Muscle layer of duodenum (tissue), 2 donors: ENCODE measurements at regions not wholly inside any gene's neighbourhood (a gene's known extent, or its start where the extent isn't known, plus 50 kb on each side); places are given as distances from the start of the nearest gene placed in this dataset.
"Not testable (repeated sequence)": the region's sequence is repeated elsewhere in the genome, so short reads cannot be mapped to it uniquely, and the experiment has no call there.

Experiments used
- H3K27ac ChIP-seq: one replicate; pipeline ENCODE4 v1.7.0; 2013; ENCODE audit warnings: mild to moderate bottlenecking, low read length
- H3K27me3 ChIP-seq: one replicate; pipeline ENCODE4 v1.7.0; 2013; ENCODE audit warnings: low read depth, mild to moderate bottlenecking, control low read depth, low read length
- H3K36me3 ChIP-seq, 2 donors: one replicate each; pipeline ENCODE4 v1.7.0; 2013; ENCODE audit warnings: low read length in 2 of 2, control low read depth in 1 of 2, mild to moderate bottlenecking in 1 of 2; ENCODE audit not compliant: insufficient read depth in 2 of 2, control insufficient read depth in 1 of 2
- H3K4me1 ChIP-seq, 2 donors: one replicate each; pipeline ENCODE4 v1.7.0; 2013; ENCODE audit warnings: low read length in 2 of 2, mild to moderate bottlenecking in 2 of 2, control low read depth in 1 of 2, moderate library complexity in 1 of 2; ENCODE audit not compliant: insufficient read depth in 2 of 2, control insufficient read depth in 1 of 2
- H3K4me3 ChIP-seq, 2 donors: one replicate each; pipeline ENCODE4 v1.7.0; 2013; ENCODE audit warnings: low read length in 2 of 2, low read depth in 1 of 2, mild to moderate bottlenecking in 1 of 2
- H3K9me3 ChIP-seq, 2 donors: one replicate each; pipeline ENCODE4 v1.7.0; 2013; ENCODE audit warnings: low read length in 2 of 2, control low read depth in 1 of 2, mild to moderate bottlenecking in 1 of 2; ENCODE audit not compliant: control insufficient read depth in 1 of 2
- donor health status: healthy.

DNA sequence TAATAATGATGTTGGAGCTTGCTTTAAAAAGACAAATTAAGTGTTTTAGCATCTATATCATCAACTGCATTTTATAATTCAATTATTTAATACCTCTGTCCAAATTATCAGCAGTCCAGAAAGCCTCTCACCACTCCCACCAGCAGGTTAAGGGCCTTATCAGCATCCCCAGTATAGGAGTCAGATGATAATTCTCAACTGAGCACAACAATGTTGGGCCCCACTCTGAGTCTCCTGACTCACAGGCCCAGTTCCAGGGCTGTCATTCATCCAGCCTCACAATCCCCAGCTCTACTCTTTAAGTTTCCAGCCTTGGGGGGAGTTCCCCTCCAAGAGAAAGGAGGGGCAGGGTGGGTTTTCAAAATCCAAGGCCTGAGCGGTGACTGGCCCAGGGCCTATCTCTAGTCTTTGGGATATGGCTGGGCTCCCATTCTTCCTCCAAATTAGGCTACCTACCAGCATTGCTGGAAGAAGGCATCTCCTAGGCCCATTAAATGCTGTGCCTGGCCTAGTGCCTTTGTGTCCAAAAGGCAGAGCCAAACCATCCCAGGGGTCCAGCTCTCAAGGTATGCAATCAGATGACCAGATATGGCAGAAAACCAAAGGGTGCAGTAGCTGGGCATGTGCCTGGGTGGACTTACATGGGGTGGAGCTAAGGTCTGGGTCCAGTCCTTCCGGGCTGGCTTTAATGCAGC lies 134.1 kb downstream of the GLUL start:
- H3K9me3 ChIP-seq: no peaks in the 10 kb centered on the region
- H3K4me1 ChIP-seq: no peaks in the 10 kb centered on the region
- H3K27ac ChIP-seq: no peak overlapping the region
- no peaks in the 10 kb centered on the region for H3K36me3 ChIP-seq
- no peaks in the 10 kb centered on the region for H3K27me3 ChIP-seq
- no peak overlapping the region for H3K4me3 ChIP-seq

DNA sequence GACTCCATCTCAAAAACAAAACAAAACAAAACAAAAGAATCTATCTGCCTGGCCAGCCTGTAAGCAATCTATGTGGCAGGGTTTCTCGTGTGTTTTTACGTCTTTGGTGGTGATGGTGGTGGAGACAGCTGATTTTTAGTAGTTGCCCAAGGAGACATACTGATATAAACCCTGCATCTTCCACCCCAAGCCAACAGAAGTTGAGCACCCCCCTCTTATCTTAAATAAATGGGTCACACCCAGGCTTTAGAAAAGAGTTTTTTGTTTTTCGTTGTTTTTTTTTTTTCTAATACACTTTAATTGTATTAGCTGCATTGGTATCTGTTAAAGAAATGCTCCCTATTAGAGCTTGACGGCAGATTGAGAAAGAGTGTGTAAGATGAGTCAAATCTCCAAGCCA lies 134.7 kb downstream of the GLUL start:
- Histone ChIP-seq H3K4me1 (no peaks in the 10 kb centered on the region), H3K36me3 (no peaks in the 10 kb centered on the region), H3K4me3 (no peak overlapping the region), H3K27me3 (no peaks in the 10 kb centered on the region), H3K9me3 (no peaks in the 10 kb centered on the region), H3K27ac (no peak overlapping the region)

GRCh38 chr1:182255494-182255893 lies 136.1 kb downstream of the GLUL start:
- Histone ChIP-seq H3K4me3 (no peak overlapping the region), H3K9me3 (no peaks in the 10 kb centered on the region), H3K4me1 (no peaks in the 10 kb centered on the region), H3K27ac (no peak overlapping the region), H3K36me3 (no peaks in the 10 kb centered on the region), H3K27me3 (no peaks in the 10 kb centered on the region)

- H3K27me3 ChIP-seq: no peaks in the 10 kb centered on the region
- H3K9me3 ChIP-seq: no peaks in the 10 kb centered on the region
- H3K27ac ChIP-seq: no peak overlapping the region
Observed at GRCh38 chr1:182253319-182253860, 138.2 kb downstream of the GLUL start.

GRCh38 chr1:182251561-182251960 lies 140.0 kb downstream of the GLUL start:
- no peaks in the 10 kb centered on the region for H3K27me3 ChIP-seq
- no peaks in the 10 kb centered on the region for H3K36me3 ChIP-seq
- no peak overlapping the region for H3K27ac ChIP-seq
- H3K4me1 ChIP-seq: no peaks in the 10 kb centered on the region
- H3K9me3 ChIP-seq: no peaks in the 10 kb centered on the region
- H3K4me3 ChIP-seq: no peak overlapping the region

More at GRCh38 chr1:182253319-182253860, 138.2 kb downstream of the GLUL start:
- Histone ChIP-seq H3K4me3 (no peak overlapping the region), H3K4me1 (no peaks in the 10 kb centered on the region), H3K36me3 (no peaks in the 10 kb centered on the region)

DNA sequence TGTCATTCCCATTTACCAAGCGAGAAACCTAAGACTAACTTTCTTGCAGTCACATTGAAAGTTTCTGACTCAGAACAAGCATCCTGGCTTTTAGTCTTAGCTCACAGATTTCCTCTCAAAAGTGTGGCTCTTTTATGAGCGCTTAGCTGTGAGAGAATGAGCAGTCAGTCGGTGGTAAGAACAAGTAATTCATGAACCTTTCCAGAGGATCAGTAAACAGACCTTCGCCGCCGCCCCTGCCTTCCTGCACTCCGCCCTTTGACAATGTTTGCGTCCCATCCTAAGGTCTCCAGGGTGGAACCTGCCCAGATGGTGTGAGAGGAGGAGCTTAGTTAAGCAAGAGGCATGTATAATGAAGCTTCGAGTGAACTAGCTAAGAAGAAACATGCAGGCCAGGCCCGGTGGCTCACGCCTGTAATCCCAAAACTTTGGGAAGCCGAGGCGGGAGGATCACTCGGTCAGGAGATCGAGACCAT lies 142.4 kb downstream of the GLUL start:
- H3K27me3 ChIP-seq: no peaks in the 10 kb centered on the region
- H3K36me3 ChIP-seq: no peaks in the 10 kb centered on the region
- no peaks in the 10 kb centered on the region for H3K9me3 ChIP-seq
- no peak overlapping the region for H3K27ac ChIP-seq
- H3K4me1 ChIP-seq: no peaks in the 10 kb centered on the region
- H3K4me3 ChIP-seq: no peak overlapping the region

- no peak overlapping the region for H3K27ac ChIP-seq
Observed at GRCh38 chr1:182248721-182249120, 142.9 kb downstream of the GLUL start.

DNA sequence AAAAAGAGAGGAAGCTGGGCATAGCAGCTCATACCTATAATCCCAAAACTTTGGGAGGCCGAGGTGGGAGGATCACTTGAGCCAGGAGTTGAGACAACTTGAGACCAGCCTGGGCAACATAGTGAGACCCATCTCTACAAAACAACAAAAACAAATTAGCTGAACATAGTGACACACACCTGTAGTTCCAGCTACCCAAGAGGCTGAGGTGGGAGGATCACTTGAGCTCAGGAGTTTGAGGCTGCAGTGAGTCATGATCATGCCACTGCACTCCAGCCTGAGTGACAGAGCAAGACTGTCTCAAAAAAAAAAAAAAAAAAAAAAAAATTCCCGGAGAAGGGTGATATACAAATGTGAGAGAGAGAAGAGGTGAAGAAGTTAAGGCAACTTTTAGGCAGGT lies 143.8 kb downstream of the GLUL start:
- not testable (repeated sequence) for H3K27ac ChIP-seq, H3K9me3 ChIP-seq, H3K4me3 ChIP-seq, H3K36me3 ChIP-seq, H3K27me3 ChIP-seq, H3K4me1 ChIP-seq

More at GRCh38 chr1:182248721-182249120, 142.9 kb downstream of the GLUL start:
- Histone ChIP-seq H3K9me3 (no peaks in the 10 kb centered on the region), H3K27me3 (no peaks in the 10 kb centered on the region), H3K36me3 (no peaks in the 10 kb centered on the region), H3K4me1 (no peaks in the 10 kb centered on the region), H3K4me3 (no peak overlapping the region)

DNA sequence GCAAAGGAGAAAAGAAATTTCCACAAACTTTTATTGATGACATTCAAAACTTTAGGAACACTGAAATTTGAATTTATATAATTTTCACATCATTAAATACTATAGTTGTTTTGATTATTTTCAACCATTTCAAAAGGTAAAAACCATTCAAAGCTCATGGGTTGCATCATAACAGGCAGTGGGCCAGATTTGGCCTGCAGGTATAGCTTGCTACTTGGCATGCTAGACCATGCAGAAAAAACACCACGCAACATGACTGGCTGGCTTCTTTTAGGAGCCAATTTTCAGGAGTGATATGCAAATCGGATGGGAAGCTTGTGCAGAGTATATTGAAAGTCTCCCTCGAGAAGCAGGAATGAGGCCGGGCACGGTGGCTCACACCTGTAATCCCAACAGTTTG lies 144.8 kb downstream of the GLUL start:
- no peak overlapping the region for H3K27ac ChIP-seq
- no peaks in the 10 kb centered on the region for H3K9me3 ChIP-seq
- no peak overlapping the region for H3K4me3 ChIP-seq
- H3K27me3 ChIP-seq: no peaks in the 10 kb centered on the region
- H3K4me1 ChIP-seq: no peaks in the 10 kb centered on the region
- H3K36me3 ChIP-seq: no peaks in the 10 kb centered on the region

- Histone ChIP-seq H3K36me3 (no peaks in the 10 kb centered on the region), H3K27ac (no peak overlapping the region), H3K9me3 (no peaks in the 10 kb centered on the region), H3K4me1 (no peaks in the 10 kb centered on the region), H3K27me3 (no peaks in the 10 kb centered on the region), H3K4me3 (no peak overlapping the region)
Observed at GRCh38 chr1:182245040-182245439, 146.6 kb downstream of the GLUL start.

DNA sequence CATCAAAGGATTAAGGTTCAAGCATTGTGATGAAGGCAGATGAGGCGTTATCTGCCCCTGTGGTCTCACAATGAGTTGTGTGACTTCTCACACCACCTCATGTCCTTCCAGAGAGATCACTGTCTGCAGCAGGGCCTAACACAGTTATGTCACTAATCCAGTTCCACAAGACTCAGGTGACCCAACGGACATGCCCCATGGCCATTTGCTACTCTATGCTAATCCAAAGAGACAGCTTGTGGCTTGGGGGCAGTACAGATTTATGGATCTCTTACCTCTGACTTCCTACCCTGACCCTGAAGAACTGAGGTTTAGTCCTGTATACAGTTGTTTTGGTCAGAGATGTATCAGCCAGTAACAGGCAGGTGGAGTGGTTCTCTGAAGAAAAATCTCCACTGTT lies 147.1 kb downstream of the GLUL start:
- Histone ChIP-seq H3K36me3 (no peaks in the 10 kb centered on the region), H3K27ac (no peak overlapping the region), H3K27me3 (no peaks in the 10 kb centered on the region), H3K4me1 (no peaks in the 10 kb centered on the region), H3K9me3 (no peaks in the 10 kb centered on the region), H3K4me3 (no peak overlapping the region)

GRCh38 chr1:182242641-182243040 lies 148.9 kb downstream of the GLUL start:
- H3K27me3 ChIP-seq: no peaks in the 10 kb centered on the region
- no peaks in the 10 kb centered on the region for H3K9me3 ChIP-seq
- no peak overlapping the region for H3K27ac ChIP-seq
- no peak overlapping the region for H3K4me3 ChIP-seq
- no peaks in the 10 kb centered on the region for H3K36me3 ChIP-seq
- H3K4me1 ChIP-seq: no peaks in the 10 kb centered on the region
